Stimulated activated CD8-positive, alpha-beta memory T cell treated with anti-CD3 and anti-CD28 coated beads, Interleukin-12 subunit alpha, Interleukin-12 subunit beta, amount 100 ng/mL, for 1 hour (primary cell): ENCODE measurements at regions not wholly inside any gene's neighbourhood (a gene's known extent, or its start where the extent isn't known, plus 50 kb on each side); places are given as distances from the start of the nearest gene placed in this dataset.
"Not testable (repeated sequence)": the region's sequence is repeated elsewhere in the genome, so short reads cannot be mapped to it uniquely, and the experiment has no call there.

Experiments
- DNase-seq: peaks from one replicate; pipeline ENCODE4 v3.0.0-alpha.2; 2020; ENCODE audit warnings: low read depth

DNA sequence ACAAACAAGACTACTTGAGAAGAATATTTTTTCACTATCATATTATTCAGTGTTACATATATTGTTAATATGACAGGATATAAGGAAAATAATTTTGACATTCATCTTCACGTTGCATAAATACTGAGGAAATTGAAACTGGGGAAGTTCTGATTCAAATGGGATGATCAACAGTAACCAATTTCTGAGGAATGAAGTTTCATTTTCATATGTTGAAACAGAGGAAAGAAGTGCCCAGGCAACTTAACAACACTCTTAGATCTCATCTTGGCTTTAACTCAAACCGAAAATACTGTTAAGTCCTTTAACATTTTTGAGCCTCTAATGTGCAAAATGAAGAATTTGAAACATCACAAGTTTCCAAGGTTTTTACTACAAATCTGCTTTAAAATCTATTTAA lies 612.2 kb upstream of the VRK2 start:
- no peak for DNase-seq

DNA sequence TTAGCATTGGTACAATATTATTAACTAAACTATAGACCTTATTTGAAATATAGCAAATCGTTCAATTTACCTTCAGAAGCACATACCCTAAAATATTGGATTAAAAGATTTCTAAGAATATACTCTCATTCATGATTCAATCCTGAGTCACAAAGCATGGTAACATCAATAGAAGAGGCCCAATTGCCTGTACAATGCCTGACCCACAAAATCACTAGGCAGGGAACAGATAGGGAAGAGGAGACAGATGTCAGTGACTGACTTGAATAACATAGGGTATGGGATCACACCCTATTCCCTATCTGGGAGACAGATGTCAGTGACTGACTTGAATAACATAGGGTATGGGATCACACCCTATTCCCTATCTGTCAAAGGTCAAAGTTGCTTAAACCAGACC lies 611.6 kb upstream of the VRK2 start:
- DNase-seq, result no peak

DNA sequence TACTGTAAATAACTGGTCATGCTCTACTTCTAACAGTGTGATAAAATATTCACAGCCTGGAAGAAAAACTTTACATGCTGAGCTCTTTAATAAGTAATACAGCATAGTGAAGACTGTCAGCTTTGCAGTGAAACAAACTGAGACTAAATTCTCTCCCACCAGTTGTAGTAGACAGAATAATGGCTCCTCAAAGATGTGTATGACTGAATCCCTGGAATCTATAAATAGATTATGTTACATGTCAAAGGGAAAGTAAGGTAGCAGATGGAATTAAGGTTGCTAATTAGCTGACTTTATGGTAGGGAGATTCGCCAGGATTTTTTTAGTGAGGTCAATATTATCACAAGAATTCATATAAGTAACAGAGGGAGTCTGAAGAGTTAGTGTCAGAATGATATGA lies 609.5 kb upstream of the VRK2 start:
- DNase-seq, result no peak

DNA sequence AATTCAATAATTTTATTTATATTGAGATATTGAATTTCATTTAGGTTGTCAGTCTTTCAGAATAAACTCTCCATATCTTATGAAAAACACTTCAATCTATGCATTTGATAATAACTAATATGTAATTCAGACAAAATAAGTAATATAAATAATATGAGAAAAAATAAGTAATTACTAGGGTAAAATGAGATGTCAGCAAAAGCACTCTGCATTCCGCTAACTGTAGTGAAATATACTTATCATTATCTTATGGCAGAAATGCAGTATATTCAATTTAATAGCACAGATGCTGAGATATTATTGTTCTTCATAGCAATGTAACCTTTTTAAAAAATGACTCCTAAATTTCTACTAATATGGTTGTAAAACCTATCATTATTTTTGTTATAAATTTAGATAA lies 606.2 kb upstream of the VRK2 start:
- DNase-seq, result no peak

DNA sequence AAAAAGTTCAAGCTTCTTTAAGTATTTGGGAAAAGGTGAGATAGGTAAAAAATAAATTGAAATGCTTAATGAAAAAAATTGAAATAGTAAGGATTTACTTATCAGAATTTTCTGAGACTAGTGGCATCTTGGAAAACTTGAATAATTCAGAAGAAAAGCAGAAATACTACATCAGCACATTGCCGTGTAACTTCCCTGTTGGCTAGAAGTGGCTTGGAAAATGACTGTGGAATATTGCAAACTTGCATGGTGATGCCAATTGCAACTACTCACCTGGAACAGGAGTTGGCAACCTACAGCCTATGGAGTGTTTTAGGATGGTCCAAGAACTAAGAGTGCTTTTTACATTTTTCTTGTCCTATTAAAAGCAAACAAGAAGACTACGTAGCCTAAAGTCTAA lies 603.5 kb upstream of the VRK2 start:
- DNase-seq, result no peak

DNA sequence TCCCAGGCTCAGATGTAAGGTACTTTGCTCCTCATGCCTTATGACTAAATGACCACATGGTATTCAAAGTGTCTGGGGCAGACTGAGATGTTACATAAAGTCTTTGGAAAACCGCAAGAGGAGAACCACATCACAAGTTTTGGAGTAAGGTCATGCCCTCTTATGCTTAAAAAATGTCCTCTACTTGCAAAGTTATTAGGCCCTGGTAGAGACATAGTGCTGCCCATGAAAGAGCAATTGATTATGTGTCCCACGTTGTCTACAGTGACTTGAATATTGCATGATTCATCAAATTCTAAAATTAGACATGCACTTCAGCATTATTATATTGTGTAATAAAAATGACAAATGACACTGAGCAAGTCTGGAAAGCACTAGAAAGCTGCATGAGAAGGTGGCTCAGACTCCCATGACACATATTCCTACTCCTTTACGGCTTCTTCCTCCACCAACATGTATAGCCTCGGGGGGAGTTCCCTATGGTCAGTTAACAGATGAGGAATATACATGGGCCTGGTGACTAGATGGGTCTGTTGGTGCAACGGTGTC lies 602.6 kb upstream of the VRK2 start:
- no peak for DNase-seq

DNA sequence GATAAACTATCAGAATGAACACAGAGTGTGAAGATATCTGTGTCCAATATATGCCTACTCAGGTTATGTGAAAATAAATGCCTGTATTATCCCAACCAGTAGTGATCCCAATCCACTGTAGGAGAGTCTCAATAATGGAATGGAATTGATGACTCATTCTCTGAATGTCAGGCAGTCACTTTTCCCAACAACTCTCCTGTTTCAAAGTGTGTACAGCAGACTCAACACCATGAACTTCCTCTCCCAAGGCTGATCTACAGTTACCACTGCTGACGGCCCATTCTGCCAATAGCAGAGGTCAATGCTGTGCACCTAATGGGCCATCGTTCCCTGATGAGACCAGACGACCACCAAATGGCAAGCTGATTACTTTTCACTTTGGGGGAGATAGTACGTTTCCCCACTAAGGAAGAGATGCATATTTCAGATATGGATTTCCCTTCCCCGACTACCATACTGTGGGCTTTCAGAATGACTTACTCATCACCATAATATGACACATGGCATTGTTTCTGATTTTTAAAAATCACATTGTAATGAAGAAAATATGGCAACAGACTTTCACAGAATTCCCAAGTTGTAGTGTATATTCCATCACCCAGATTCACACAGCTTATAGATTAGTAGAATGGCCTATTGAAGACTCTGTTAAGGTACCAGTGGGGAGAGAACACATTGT lies 601.7 kb upstream of the VRK2 start:
- no peak for DNase-seq

DNA sequence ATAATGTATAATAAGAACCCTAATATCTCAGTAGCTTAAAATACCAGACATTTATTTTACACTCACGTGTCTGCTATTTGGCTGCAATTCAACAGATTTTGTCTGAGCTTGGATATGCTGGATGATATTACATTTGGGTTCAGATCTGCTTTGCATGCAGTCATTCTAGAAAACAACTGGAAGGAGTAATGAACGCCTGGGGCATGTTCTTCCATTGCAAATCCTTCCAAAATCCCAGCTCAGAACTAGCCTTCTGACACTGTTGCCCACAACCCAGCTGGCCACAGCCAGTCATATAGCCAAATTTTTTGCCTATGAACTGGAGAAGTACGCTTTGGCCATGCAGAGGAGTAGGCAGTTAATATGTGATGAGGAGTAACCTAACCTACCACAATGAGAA lies 597.8 kb upstream of the VRK2 start:
- no peak for DNase-seq

DNA sequence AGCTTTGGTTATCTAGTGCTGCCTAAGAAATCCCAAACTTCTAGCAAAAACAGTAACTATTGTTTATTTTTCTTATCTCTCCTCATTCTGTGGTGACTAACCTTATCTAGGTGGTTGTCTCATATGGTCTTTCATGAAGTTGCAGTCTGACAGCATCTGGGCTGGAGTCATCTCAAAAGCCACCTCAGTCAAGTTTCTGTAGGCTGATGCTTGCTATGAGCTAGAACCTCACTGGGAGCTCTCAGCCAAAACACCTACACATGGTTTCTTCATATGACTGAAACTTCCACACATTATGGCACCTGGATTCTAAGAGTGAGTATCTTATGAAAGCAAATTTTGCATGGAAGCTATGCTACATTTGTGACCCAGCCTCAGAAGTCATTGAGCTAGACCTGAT lies 596.4 kb upstream of the VRK2 start:
- DNase-seq, result no peak

DNA sequence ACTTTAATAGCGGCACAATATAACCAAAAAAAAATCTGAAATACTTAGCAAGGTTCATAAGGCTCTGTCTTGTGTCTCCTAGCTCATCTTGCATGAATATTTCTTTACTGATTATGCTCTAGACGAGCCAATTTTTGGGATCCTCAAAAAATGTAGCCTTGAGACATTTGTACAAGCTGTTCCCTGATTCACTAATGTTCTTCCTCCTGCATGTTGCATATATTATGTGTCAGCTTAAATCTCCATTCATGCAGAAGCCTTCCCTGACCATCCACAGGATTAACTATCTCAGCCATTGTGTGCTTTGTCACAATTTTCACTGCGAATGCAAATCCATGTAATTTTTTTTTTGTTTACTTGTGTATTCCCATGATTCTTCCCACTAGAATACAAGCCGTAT lies 594.0 kb upstream of the VRK2 start:
- DNase-seq, result no peak

DNA sequence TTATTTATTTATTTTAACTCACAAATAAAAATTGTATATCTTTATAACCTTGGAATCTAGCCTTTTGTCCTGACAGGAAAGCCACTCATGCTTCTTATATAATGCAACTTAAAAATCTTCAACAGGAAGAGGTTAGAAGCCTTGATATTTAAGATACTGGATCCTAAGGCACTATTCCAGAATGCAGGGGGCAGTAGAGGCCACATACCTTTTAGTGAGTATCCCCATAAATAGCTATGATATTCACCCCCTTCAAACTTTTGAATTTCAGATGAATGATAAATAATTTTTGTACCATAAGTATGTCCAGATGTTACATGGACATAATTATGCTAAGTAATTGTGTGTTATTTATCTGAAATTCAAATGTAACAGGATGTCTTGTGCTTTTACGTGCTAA lies 592.7 kb upstream of the VRK2 start:
- no peak for DNase-seq

DNA sequence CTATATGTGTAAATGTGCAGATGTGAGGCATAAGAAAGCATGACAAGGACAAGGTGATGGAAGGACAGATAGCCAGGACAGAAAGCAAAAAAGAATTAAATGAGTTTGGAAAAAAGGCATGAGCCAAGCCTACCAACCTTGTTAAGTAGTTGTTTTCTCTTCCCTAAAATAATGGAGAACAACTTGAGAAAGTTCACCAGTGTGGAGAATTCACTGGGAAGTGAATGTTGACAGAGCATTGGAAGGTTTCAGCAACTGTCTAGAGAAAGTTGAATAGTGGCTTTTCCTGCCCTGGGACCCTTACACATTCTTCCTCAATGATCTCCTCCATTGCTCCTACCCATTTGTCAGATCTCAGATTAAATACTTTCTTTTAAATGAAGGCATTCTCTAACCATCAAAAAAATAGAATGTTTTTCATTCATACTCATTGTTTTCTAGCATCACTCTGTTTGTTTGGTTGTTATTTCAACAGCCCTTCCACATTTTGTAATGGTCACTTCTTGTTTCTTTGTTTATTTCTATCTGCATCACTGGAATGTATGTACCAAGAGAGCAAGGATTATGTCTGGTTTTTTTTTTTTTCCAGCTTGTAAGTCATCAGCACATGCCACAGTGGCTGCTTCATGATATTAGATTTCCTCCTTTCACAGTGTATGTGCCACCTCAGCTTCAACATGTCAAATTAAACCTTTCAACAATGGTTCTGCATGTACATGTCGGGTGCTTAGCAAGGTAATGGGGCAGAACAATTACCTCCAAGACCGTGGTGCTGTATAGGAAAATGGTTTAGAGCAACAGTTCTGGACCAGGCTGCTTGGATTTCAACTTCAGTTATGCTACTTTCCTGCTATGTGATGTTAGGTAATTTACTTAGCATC lies 586.0 kb upstream of the VRK2 start:
- DNase-seq, result no peak

DNA sequence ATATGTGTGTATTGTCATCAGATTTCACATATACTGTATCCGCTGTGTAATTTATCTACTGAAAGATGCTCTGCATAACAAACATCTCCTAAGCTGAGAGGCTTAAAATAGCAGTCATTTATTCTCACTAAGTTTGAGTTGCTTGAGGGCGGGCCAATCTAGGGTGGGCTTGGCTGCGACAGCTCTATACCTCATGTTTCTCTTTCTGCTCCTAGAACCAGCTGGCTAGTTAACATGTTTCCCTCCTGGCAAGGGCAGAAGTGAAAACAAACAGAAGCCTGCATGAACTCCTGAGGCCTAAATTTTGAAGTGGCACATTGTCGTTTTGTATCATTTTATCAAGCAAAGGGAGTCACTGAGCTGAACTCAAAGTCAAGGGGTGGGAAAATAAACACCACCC lies 585.0 kb upstream of the VRK2 start:
- no peak for DNase-seq

DNA sequence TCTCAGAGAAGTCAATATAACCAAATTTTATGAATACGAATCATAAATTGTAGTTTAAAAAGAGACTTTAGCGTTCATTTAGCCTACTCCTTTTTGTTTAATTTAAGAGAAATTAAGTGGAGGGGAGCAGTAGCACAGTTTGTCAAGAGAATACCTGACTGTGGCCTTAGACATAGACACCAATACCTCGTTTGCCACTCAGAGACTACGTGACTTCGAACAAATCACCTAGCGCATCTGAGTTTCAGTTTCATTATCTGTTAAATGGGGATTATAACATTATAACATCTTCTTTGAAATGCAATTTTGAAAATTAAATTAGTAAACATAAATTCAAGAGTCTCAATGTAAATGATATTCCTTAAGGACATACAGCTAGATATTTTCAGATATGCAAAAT lies 581.5 kb upstream of the VRK2 start:
- DNase-seq, result no peak

DNA sequence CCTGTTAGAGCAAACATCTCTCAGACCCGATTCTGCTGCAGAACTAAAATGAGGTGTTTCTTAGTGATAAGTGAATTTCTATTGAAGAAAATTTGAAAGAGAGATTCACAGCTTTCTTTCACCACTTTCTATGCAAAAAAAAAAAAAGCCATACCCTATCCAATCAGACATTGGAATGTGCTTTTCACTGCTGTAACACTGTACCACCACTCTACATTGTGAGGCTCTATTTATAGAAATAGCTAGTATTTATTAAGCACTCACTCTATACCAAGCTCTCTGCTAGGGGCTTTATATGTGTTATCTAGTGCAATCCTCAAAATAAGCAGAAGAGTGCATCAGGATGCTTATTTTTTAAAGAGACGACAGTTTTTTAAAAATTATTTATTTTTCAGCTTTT lies 580.6 kb upstream of the VRK2 start:
- DNase-seq, result no peak

DNA sequence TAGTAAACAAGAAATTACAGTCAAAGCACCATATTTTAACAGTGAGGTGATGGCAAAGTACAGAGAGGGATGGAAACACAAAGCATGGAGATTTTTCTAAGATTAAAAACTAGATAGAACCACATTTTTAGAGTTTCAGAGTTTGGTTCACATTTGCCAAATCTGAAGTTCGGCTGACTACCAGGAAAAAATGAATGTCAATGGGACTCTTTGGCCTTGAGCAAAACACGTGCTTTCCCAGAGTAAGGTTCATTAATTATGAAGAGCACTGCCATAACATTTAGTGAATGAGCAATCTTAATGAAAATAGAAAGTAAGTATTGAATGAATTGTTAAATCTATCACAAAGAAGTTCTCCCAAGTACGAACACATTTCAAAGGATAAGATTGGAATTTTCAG lies 571.2 kb upstream of the VRK2 start:
- no peak for DNase-seq

DNA sequence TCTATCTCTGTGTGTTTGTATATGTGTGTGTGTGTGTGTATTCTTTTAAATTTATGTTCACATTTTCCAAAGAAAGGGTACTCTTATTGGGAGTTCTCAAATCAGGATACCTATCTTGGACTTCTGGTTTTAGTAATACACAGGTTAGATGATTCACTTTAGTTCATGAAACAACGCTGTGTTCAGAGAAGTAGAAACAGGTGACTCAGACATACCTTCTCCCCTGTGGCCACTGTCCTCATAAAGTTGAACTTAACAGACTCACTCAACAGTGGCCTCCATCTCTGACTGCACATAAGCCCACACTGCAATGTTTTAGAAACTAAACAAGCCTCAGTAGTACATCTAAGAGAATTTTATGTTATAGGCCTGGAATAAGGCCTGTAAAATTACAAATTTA lies 566.6 kb upstream of the VRK2 start:
- no peak for DNase-seq

DNA sequence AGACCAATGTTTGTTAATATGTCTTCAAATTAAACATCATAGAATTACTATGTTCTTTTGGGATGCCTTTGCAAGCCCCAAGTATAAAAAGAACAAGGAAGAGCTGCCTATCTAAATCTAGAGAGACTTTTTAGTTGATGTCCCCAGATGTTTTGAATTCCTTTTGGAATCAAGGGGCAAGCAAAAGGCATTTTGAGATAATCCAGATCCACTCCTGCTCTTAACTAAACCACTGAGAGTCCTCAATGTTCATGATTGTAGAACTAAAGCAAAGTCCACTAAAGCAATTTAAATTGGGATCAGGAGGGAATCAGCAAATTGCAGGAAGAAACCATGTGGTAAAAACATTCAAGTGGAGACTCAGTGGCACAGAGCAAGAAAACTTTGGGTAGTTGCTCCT lies 558.5 kb upstream of the VRK2 start:
- no peak for DNase-seq

DNA sequence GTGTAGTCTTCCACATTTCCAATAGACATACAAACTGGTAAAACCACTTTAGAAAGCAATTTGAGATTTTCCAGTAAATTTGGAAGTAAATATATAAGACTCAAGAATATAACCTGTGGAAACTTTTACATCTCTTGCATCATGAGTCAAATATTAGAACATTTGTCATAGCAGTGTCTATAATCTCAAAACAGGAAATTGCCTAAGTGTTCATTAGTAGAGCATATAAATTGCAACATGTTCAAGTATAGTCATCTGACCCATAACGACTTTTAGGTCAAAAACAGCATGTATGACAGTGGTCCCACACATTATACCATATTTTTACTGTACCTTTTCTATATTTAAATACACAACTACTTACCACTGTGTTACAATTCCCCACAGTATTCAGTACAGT lies 555.9 kb upstream of the VRK2 start:
- DNase-seq, result no peak

DNA sequence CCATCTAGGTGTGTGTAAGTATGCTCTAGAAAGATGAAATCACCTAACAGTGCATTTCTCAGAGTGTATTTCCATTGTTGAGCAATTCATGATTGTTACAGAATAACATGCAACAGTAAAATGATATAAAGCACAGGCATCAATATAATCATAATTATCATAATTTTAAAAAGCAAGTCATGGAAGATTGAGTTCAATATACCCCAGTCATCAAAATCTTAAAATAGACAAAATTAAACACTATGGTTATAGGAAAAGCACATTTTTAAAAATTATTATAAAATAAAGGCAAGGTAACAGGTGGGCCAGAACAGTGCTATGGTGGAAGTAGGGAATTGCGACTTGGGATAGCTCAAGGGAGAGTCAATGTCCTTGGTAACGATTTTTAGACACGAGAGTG lies 555.4 kb upstream of the VRK2 start:
- no peak for DNase-seq

DNA sequence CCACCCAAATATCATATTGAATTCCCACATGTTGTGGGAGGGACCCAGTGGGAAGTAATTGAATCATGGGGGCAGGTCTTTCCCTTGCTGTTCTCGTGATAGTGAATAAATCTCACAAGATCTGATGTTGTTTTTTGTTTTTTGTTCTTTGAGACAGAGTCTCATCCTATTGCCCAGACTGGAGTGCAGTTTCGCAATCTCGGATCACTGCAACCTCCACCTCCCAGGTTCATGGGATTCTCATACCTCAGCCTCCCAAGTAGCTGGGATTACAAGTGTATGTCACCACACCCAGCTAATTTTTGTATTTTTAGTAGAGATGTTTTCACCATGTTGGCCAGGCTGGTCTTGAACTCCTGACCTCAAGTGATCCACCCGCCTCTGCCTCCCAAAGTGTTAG lies 552.6 kb upstream of the VRK2 start:
- DNase-seq, result not testable (repeated sequence)

DNA sequence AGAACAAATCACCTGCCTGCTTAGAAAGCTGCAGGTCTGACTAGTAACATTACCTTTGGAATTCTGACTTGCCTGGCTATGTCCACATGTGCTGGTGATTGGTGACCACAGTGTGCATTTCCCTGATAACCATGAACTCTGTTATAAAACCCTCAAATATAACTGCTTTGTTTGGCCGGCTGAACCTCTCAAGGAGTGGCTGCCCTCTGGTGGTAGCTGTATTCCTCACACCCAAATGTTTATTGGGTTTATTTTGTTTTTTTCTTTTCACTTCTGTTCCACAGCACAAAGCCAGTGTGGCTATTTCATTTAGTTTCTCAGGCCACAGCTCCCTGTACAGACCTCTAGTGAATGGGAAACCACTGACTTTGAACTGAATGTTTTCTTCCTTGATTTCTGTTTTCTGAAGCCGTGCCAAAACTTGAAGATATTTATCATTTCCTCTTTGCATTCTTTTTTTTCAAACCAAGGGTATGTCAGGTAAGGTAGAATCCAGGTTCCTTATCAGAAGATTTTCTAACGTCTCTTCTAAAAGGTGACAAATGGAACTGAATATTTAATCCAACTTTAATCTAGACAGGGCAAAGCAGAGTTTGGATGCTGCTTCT lies 549.0 kb upstream of the VRK2 start:
- DNase-seq, result no peak

DNA sequence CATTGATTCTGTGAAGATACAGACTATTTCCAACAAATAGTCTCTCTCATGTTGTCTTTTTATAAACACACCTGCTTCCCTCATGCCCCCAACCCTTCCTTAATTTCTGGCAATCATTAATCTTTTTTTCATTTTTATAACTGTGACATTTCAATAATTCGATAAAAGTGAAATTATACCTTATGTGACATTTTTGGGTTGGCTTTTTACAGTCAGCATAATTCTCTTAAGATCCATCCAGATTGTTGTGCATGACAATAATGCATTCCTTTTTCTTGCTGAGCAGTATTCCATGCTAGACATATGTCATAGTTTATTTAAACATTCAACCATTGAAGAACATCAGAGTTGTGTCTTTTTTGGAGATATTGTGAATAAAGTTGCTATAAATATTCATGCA lies 541.8 kb upstream of the VRK2 start:
- DNase-seq, result no peak
